22Rv1 (cell line): ENCODE measurements at regions not wholly inside any gene's neighbourhood (a gene's known extent, or its start where the extent isn't known, plus 50 kb on each side); places are given as distances from the start of the nearest gene placed in this dataset.

Experiments
- CTCF ChIP-seq: fragments of 450-650 bp; IDR thresholded peaks from 2 replicates; pipeline ENCODE4 v1.5.1; 2017; ENCODE audit warnings: mild to moderate bottlenecking
- ZFX ChIP-seq: fragments of 450-650 bp; IDR thresholded peaks from 2 replicates; pipeline ENCODE4 v1.6.1; 2017; ENCODE audit warnings: antibody characterized with exemption, borderline replicate concordance

- TF ChIP-seq CTCF (no peak), ZFX (no peak)
Measured at GRCh38 chr1:4063516-4063915, 163.4 kb upstream of the C1orf174 start.
